NCI-H526 (cell line): ENCODE measurements at regions not wholly inside any gene's neighbourhood (a gene's known extent, or its start where the extent isn't known, plus 50 kb on each side); places are given as distances from the start of the nearest gene placed in this dataset.

Source experiments
- DNase-seq, 2 experiments: peaks; one replicate each; lab custom pipeline; 2025; lab: John Stamatoyannopoulos, UW

- DNase-seq, result no peak
Measured at GRCh38 chr4:138565576-138565975, 323.4 kb upstream of the SLC7A11 start.

DNA sequence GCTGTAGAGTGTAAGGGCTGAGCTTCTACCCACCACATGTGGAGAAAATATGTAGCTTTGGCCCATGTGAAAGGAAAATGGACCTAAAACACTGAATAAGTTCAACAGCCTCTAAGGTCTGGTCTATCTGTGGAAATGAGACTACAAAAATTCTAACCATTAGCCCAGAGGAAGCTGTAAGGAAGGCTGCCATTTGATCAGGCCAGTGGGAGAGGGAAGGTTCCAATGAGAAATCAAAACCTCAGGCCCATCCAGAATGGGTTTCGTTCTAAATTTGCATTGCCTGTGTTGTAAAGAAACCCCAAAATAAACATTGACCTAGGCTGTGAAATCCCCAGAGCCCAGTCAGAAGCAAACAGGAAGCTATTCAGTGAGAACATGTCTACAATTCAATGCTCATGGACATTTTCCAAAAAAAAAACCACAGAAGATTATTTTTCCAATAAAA is 320.4 kb upstream of the SLC7A11 start:
- DNase-seq, result peak in 1 of 2 experiments; percentile 17

- DNase-seq, result no peak
Measured at GRCh38 chr4:138561906-138562305, 319.8 kb upstream of the SLC7A11 start.

DNA sequence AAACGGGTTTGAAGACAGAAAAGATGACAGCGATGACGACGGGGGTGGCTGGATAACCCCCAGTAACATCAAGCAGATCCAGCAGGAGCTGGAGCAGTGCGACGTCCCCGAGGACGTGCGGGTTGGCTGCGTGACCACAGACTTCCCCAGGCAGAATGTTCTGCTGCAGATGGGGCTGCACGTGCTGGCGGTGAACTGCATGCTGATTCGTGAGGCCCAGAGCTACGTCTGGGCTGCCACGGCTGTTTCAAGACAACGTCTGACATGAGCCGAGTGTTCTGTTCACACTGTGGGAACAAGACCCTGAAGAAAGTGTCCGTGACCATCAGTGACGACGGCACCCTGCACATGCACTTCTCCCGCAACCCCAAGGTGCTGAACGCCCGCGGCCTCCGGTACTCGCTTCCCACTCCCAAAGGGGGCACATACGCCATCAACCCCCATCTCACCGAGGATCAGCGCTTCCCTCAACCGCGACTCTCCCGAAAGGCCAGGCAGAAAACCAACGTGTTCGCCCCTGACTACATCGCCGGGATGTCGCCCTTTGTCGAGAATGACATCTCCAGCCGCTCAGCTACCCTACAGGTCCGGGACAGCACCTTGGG is 319.2 kb upstream of the SLC7A11 start:
- DNase-seq, result no peak

DNA sequence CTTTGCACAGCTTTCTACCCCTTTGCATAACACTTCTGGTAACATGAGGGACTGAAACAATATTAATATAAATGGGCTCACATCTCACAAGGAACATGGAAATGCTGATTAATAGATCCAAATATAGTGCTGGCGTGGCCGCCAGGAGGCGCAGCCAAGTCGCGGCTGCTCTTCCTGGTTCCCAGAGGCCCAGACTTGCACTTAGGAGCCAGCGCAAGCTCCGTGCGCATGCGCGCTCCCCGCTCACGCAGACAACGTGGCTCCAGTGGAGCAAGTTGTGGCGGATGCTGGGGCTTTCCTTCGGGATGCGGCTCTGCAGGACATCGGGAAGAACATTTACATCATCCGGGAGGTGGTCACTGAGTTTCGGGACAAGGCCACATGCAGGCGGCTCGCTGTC is 318.3 kb upstream of the SLC7A11 start:
- DNase-seq, result peak in 1 of 2 experiments; percentile 0

DNA sequence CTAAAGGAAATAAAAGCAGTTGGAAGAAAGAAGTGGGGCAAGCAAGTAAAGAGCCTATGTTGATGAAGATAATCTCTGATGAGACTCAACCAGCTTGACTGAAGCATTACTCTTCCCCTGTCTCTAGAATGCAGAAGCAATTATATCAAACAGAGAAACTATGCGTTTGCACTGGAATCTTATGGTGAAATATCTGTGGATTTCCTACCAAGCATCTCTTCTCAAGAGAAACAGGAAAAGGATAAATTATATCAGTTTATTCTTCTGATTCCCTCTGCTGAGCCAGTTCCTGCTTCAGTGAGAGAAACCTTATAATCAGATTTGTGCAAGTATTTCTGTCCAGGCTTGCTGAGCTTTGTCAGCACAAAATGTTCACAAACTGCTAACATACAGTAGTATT is 316.7 kb upstream of the SLC7A11 start:
- DNase-seq, result no peak

- DNase-seq, result peak in 1 of 2 experiments; percentile 29
Measured at GRCh38 chr4:138555584-138555983, 313.4 kb upstream of the SLC7A11 start.

DNA sequence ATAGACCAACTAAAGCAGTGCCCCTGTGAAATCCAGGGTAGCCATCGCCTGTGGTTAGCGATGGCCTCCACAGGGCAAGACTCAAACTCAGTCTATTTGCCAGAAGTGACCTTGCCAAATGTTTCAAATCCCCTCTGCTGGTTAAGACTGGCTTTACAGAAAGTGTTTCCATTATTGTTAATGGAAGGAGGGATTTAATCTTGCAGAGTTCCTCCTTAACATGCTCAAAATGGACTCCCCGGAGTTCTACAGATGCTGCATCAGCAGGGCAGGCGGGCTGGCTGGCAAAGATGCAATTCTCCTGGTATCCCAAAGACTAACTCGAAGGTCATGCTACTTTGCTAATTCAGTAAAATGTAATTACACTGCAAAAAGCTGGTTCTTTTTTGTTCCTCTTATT is 313.0 kb upstream of the SLC7A11 start:
- no peak for DNase-seq

DNA sequence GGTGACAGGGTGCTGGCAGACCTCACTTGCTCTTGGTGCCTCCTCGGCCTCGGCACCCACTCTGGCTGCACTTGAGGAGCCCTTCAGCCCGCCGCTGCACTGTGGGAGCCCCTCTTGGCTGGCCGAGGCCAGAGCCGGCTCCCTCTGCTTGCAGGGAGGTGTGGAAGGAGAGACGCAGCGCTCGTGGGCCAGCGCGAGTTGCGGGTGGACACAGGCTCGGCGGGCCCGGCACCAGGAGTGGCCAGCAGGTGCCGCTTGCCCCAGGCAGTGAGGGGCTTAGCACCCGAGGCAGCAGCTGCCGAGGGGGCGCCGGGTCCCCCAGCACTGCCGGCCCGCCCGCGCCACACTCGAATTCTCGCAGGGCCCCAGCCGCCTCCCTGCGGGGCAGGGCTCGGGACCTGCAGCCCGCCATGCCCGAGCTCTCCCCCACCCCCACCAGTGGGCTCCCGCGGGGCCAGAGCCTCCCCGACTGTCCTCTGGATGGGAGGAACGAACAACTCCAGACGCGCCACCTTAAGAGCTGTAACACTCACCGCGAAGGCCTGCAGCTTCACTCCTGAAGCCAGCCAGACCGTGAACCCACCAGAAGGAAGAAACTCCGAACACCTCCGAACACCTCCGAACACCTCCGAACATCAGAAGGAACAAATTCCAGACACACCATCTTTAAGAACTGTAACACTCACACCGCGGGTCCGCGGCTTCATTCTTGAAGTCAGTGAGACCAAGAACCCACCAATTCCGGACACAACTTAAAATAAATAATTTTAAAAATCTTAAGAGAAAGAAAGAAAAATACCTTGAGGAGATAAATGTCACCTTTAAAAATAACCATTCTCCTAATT is 311.1 kb upstream of the SLC7A11 start:
- no peak for DNase-seq

DNA sequence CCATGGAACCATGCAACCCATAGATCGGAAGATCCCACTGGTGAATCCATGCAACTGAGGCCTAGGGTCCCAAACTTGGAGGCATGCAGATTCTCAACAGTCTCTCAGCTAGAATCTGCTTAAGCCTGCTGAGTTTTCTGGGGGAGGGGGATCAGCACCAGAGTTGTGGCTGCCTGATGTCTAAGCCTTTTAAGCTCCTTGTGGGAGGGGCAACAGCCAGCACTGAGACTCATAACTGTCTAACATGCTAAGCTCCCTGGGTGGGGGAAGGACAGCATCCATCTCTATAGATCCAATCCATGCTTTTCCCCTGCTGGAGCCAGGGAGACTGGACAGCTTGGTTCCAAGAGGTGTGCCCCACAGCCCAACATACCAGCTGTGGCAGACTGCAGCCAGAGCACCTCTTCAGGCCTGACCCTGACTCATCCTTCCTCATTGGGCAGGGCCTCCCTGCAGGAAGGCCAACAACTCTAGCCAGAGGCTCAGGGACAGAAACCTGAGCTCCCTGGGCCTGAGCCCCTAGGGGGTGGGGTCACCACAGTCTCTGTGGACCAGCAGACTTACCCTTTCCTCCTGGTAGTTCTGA is 300.1 kb upstream of the SLC7A11 start:
- DNase-seq, result no peak

- no peak for DNase-seq
Measured at GRCh38 chr4:138540056-138540800, 298.1 kb upstream of the SLC7A11 start.

- no peak for DNase-seq
Measured at GRCh38 chr4:138538743-138539142, 296.6 kb upstream of the SLC7A11 start.

DNA sequence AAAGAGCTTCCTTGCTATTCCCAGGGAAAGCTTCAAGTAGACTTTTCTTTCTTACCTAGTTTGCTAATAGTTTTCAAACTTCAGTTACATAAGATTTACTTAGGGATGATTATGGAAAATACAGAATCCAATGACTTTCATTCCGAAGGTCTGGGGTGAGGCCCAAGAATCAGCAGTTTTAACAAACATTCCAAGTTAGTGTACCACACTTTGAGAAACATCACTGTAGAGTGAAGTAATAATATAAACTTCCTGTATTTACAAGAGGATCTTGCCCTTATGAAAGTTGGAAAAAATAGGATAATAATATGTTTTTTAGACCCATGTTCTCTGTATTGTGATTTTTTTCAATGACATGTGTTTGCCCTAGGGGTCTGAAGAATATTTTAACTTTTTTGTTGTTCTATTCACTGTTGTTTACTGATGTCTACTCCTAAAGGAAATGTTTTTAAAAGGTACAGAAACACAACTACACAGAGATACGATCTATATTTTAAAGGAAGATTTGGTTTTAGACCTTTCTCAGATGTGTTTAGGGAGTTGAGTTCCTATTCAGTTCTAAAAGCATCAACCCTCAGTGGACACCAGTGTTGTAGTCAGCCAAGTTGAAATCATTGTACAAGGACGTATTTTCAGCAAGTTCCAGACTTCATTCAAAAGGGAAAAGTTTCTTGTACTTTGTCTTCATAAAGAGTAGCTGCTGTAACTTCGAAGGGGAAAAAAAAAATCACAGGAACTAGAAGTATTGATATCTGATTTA is 295.8 kb upstream of the SLC7A11 start:
- DNase-seq, result no peak

GRCh38 chr4:138535316-138535715 is 293.2 kb upstream of the SLC7A11 start:
- no peak for DNase-seq

- peak in 1 of 2 experiments; percentile 8 for DNase-seq
Measured at GRCh38 chr4:138522366-138522765, 280.2 kb upstream of the SLC7A11 start.

GRCh38 chr4:138521809-138522208 is 279.7 kb upstream of the SLC7A11 start:
- DNase-seq, result no peak

DNA sequence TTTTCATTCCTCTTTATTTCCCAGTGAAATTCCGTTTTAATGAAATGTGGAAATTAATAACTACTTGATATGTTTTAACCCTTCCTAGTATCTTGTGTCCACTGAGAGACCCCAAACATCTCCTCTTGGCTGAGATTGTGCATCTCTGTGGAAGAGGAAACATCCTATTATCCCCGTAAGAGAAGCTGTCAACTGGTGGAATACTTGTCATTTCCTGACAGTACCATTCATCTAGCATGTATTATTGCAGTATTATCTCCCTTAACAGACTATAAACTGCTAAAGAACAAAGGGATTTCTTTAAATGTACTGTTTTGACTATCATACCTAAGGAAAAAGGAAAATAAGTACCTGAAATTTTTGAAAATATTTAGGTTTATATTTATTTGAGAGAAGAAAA is 277.3 kb upstream of the SLC7A11 start:
- no peak for DNase-seq

DNA sequence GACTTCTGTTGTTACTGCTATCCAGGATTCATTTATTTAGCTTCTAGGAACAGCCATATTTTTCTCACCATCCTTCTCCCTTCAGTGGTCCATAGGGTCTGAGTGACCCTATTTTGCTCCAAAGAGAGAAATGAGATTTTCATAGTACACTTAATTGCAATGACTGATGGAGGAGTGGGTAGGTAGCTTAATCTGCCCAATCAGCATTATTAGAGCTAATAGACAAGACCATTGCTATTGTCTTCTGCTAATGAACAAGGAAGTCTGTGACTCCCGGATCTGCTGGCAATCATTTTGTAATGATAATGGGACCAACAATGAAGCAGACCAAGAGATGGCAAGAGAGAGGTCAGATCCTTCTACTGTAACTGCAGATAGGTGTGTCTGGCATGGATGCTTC is 271.4 kb upstream of the SLC7A11 start:
- no peak for DNase-seq

DNA sequence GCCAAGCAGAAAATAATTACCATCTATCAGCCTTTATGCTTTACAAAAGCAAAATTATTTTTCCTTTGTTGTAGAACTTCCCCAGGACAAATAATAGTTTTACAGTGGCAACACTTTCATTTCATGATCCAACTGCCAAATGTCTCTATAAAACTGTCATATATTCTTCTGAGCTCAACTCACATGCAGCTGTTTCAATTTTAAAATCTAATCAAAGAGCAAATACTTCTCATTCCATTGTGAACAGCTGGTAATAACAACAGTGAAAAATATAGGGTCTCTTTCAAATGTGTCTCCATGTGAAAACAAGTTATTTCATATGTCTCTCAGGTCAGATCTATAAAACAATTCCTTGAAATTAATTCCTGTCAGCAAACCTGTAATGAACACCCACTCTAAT is 270.6 kb upstream of the SLC7A11 start:
- DNase-seq, result no peak

DNA sequence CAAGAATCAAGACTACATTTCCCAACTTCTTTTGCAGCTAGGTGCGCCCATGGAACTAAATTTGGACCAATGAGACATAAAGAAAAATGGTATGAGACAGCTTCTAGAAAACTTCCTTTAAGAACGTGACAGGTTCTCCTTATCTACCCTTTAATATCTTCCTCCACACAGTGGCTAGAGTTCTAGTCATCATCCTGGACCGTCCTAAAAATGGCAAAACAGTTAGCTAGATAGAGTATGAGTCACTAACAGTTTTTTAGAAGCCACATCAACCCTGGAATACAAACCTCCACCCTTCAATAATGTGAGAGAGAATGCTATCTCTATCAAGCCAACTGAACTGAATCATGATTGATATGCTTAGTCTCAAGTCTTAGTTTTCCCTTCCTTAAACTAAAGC is 267.9 kb upstream of the SLC7A11 start:
- no peak for DNase-seq

GRCh38 chr4:138509346-138509745 is 267.2 kb upstream of the SLC7A11 start:
- no peak for DNase-seq

- no peak for DNase-seq
Measured at GRCh38 chr4:138507522-138507921, 265.4 kb upstream of the SLC7A11 start.
